Ovary (tissue), 7 donors: ENCODE measurements at regions not wholly inside any gene's neighbourhood (a gene's known extent, or its start where the extent isn't known, plus 50 kb on each side); places are given as distances from the start of the nearest gene placed in this dataset.

ENCODE experiments used
- DNase-seq, 5 donors: peaks; one replicate each; pipeline ENCODE4 v3.0.0-alpha.2; 2019 to 2020
- H3K27ac ChIP-seq, 2 donors: fragments of 200-600 bp; one replicate each; pipeline versions ENCODE4 v1.5.1 to v1.8.0; 2019 to 2022
- H3K27me3 ChIP-seq: fragments of 200-600 bp; one replicate; pipeline ENCODE4 v1.8.0; 2022
- H3K36me3 ChIP-seq: fragments of 200-600 bp; sonication (generic); one replicate; pipeline ENCODE4 v1.5.1; 2019
- H3K4me1 ChIP-seq: one replicate; pipeline ENCODE4 v1.8.1; 2013; ENCODE audit warnings: mild to moderate bottlenecking, moderate library complexity; ENCODE audit not compliant: insufficient read depth
- H3K4me3 ChIP-seq: fragments of 200-600 bp; sonication (generic); one replicate; pipeline ENCODE4 v1.5.1; 2017
- H3K9me3 ChIP-seq, 2 donors: fragments of 200-600 bp in 1 of 2; sonication (generic) in 1 of 2; one replicate each; pipeline versions ENCODE4 v1.5.1 to v1.8.1; 2013 to 2019; ENCODE audit warnings: mild to moderate bottlenecking in 1 of 2, moderate library complexity in 1 of 2
- CTCF ChIP-seq, 3 donors: fragments of 450-650 bp in 2 of 3; fragments of 200-600 bp in 1 of 3; IDR thresholded peaks; one replicate each; pipeline versions ENCODE4 v1.5.1 to v1.8.0; 2016 to 2022; ENCODE audit warnings: antibody characterized with exemption in 3 of 3, mild to moderate bottlenecking in 1 of 3
- EP300 ChIP-seq: sonication (generic); formaldehyde crosslinking; IDR thresholded peaks from one replicate; pipeline ENCODE4 v1.6.1; 2017; ENCODE audit warnings: antibody characterized with exemption
- POLR2A ChIP-seq: fragments of 450-650 bp; IDR thresholded peaks from one replicate; pipeline ENCODE4 v1.6.1; 2017; ENCODE audit warnings: antibody characterized with exemption, mild to moderate bottlenecking, moderate library complexity
- WGBS, 3 donors: extraction: QIAGEN DNeasy Blood & Tissue Kit in 1 of 3; methylation state at CpG; one replicate each; pipeline versions ENCODE4 v1.1.5 to v1.1.7; 2013 to 2017; 5-methylcytosine and 5-hydroxymethylcytosine counted together
- intact Hi-C, 4 donors: fragments of 100-400 bp; cut with DNase I; formaldehyde crosslinking; loops; one replicate each; pipeline versions ENCODE4 v1.11.0 to v1.15.1; 2022 to 2023
- donor health status: DM: no; HTN: no; CAD: no; lungs with moderate emphysema.
- donor health status: DM: no; HTN: no; CAD: no.
- donor health status: Bipolar disorder and iron deficiency.
- donor health status: DM: no; HTN: no; CAD: no.
- donor health status: DM: yes; HTN: yes; CAD: no.

- DNase-seq, result no peak
- Histone ChIP-seq H3K9me3 (no peaks in the 10 kb centered on the region), H3K27ac (no peak overlapping the region), H3K4me3 (no peak overlapping the region), H3K4me1 (no peaks in the 10 kb centered on the region), H3K36me3 (no peaks in the 10 kb centered on the region), H3K27me3 (no peaks in the 10 kb centered on the region)
- 78 to 85% (median 79%) methylated on average over 6 of the region's 6 CpGs for WGBS, 3 donors
- TF ChIP-seq POLR2A (no peak), EP300 (no peak), CTCF (IDR thresholded peaks at IDR 0.05) (no peak)
- intact Hi-C loops, result no loop called here
Observed at GRCh38 chr20:23255106-23255505, 95.5 kb upstream of the NXT1 start.

GRCh38 chr20:23254505-23254904, 96.1 kb upstream of the NXT1 start:
- H3K27ac ChIP-seq, result no peak overlapping the region
- H3K4me3 ChIP-seq, result no peak overlapping the region
- intact Hi-C loops, result no loop called here
- no peaks in the 10 kb centered on the region for H3K9me3 ChIP-seq
- H3K27me3 ChIP-seq, result no peaks in the 10 kb centered on the region
- no peak for DNase-seq
- TF ChIP-seq EP300 (no peak), POLR2A (no peak), CTCF (IDR thresholded peaks at IDR 0.05) (no peak)
- no peaks in the 10 kb centered on the region for H3K36me3 ChIP-seq
- no peaks in the 10 kb centered on the region for H3K4me1 ChIP-seq
- 36 to 49% (median 38%) methylated on average over 2 of the region's 2 CpGs for WGBS, 3 donors

GRCh38 chr20:23254034-23254433, 96.6 kb upstream of the NXT1 start:
- H3K4me1 ChIP-seq, result no peaks in the 10 kb centered on the region
- DNase-seq, result no peak
- no peak overlapping the region for H3K4me3 ChIP-seq
- TF ChIP-seq EP300, result no peak
- no peaks in the 10 kb centered on the region for H3K36me3 ChIP-seq
- WGBS, 3 donors, result 73 to 78% (median 77%) methylated on average over 5 of the region's 5 CpGs
- intact Hi-C loops, result no loop called here
- H3K27me3 ChIP-seq, result no peaks in the 10 kb centered on the region
- no peaks in the 10 kb centered on the region for H3K9me3 ChIP-seq
- H3K27ac ChIP-seq, result no peak overlapping the region

- intact Hi-C loops, result no loop called here
- Histone ChIP-seq H3K9me3 (no peaks in the 10 kb centered on the region), H3K36me3 (no peaks in the 10 kb centered on the region), H3K4me3 (no peak overlapping the region), H3K4me1 (no peaks in the 10 kb centered on the region), H3K27ac (no peak overlapping the region), H3K27me3 (no peaks in the 10 kb centered on the region)
- 79 to 88% (median 88%) methylated on average over 3 of the region's 3 CpGs for WGBS, 3 donors
- TF ChIP-seq POLR2A, result no peak
- TF ChIP-seq EP300, result no peak
- TF ChIP-seq CTCF (IDR thresholded peaks at IDR 0.05), result no peak
- DNase-seq, result no peak
Observed at GRCh38 chr20:23253524-23253923, 97.1 kb upstream of the NXT1 start.

GRCh38 chr20:23251779-23252178, 98.8 kb upstream of the NXT1 start:
- Histone ChIP-seq H3K4me1 (peaks cover 2% of the 10 kb centered on the region), H3K27ac (no peak overlapping the region), H3K9me3 (no peaks in the 10 kb centered on the region), H3K27me3 (no peaks in the 10 kb centered on the region), H3K4me3 (no peak overlapping the region), H3K36me3 (no peaks in the 10 kb centered on the region)
- 94 to 97% (median 94%) methylated on average over 6 of the region's 6 CpGs for WGBS, 3 donors
- intact Hi-C loops, result no loop called here
- TF ChIP-seq POLR2A, result no peak
- no peak for TF ChIP-seq CTCF (IDR thresholded peaks at IDR 0.05)
- no peak for TF ChIP-seq EP300
- no peak for DNase-seq
